Panc1 (cell line): ENCODE measurements at regions not wholly inside any gene's neighbourhood (a gene's known extent, or its start where the extent isn't known, plus 50 kb on each side); places are given as distances from the start of the nearest gene placed in this dataset.

Experiments
- ATAC-seq: fragments of 200-7000 bp; cut with Tn5 transposase; 2 replicates; pipeline ENCODE4 v1.9.1; 2020; ENCODE audit warnings: mild to moderate bottlenecking, moderate library complexity
- BruUV-seq: library from RNA; stranded (reverse); fragments of 400-500 nt; replicated peaks from 2 replicates; lab custom pipeline; 2021; lab: Mats Ljungman, UMichigan
- CTCF ChIA-PET: fragments of 300-600 bp; sonication (Branson Sonifier 250); formaldehyde crosslinking; loops from one replicate; lab custom pipeline; 2022; ENCODE audit warnings: antibody characterized with exemption; lab: Charles Lee
- POLR2A ChIA-PET: fragments of 300-600 bp; sonication (Branson Sonifier 250); formaldehyde crosslinking; loops from one replicate; lab custom pipeline; 2022; ENCODE audit warnings: antibody characterized with exemption; lab: Charles Lee
- DNase-seq: peaks from one replicate; pipeline ENCODE4 v3.0.0-alpha.2; 2010; ENCODE audit warnings: low read depth, low spot score
- H3K27ac ChIP-seq: 2 replicates; pipeline ENCODE4 v1.5.1; 2011; ENCODE audit warnings: mild to moderate bottlenecking, low read length, inconsistent platforms
- H3K27me3 ChIP-seq: fragments of 200-500 bp; sonication (Bioruptor generic); 2 replicates; pipeline ENCODE4 v1.6.0; 2014; ENCODE audit warnings: low read length, inconsistent platforms; ENCODE audit not compliant: control insufficient read depth, insufficient read depth
- H3K36me3 ChIP-seq: fragments of 200-500 bp; sonication (Bioruptor generic); 2 replicates; pipeline ENCODE4 v1.5.1; 2014; ENCODE audit warnings: inconsistent platforms, mild to moderate bottlenecking, low read length, moderate library complexity; ENCODE audit not compliant: control insufficient read depth, insufficient read depth
- H3K4me1 ChIP-seq: 2 replicates; pipeline ENCODE4 v1.5.1; 2011; ENCODE audit warnings: inconsistent platforms, mild to moderate bottlenecking, low read length, moderate library complexity; ENCODE audit not compliant: control insufficient read depth, insufficient read depth
- H3K4me3 ChIP-seq, 2 experiments: 2 replicates each; pipeline ENCODE4 v1.5.1; 2011 to 2012; ENCODE audit warnings: low read depth in 2 of 2, low read length in 2 of 2, mild to moderate bottlenecking in 2 of 2, inconsistent platforms in 1 of 2, moderate library complexity in 1 of 2
- H3K9me3 ChIP-seq: fragments of 200-500 bp; sonication (Bioruptor generic); 2 replicates; pipeline ENCODE4 v1.5.1; 2014; ENCODE audit warnings: low read depth, mild to moderate bottlenecking, inconsistent platforms, low read length, moderate library complexity; ENCODE audit not compliant: control insufficient read depth, insufficient read depth
- CTCF ChIP-seq: fragments of 450-650 bp; IDR thresholded peaks from 2 replicates; pipeline ENCODE4 v1.5.1; 2017; ENCODE audit warnings: mild to moderate bottlenecking
- POLR2AphosphoS5 ChIP-seq: IDR thresholded peaks from 2 replicates; pipeline ENCODE4 v1.6.1; 2012; ENCODE audit warnings: mild to moderate bottlenecking, low read depth, low read length, moderate library complexity
- REST ChIP-seq, 2 experiments: IDR thresholded peaks; 2 replicates each; pipeline ENCODE4 v1.6.1; 2011 to 2012; ENCODE audit warnings: low read depth in 2 of 2, control low read depth in 1 of 2, low read length in 1 of 2, mild to moderate bottlenecking in 1 of 2, moderate library complexity in 1 of 2; ENCODE audit not compliant: insufficient read depth in 1 of 2
- SIN3A ChIP-seq: IDR thresholded peaks from 2 replicates; pipeline ENCODE4 v1.6.1; 2012; ENCODE audit warnings: low read depth, mild to moderate bottlenecking, low read length, moderate library complexity, borderline replicate concordance; ENCODE audit not compliant: insufficient read depth
- TCF7L2 ChIP-seq: IDR thresholded peaks from 2 replicates; pipeline ENCODE4 v1.6.1; 2011; ENCODE audit warnings: mild to moderate bottlenecking, low read depth, low read length, inconsistent platforms
- in situ Hi-C: cut with HindIII; loops from 2 replicates; pipeline ENCODE4 v1.10.0; 2016; ENCODE audit warnings: low sequenced_read_pairs, low pct_unique_long_range_greater_than_20kb
- intact Hi-C: fragments of 100-400 bp; cut with micrococcal nuclease; formaldehyde crosslinking; loops from one replicate; pipeline ENCODE4 v1.10.0; 2022; ENCODE audit not compliant: unreplicated experiment

- in situ Hi-C loops, result no loop called here
- no peak overlapping the region for H3K27ac ChIP-seq
- no peaks in the 10 kb centered on the region for H3K4me1 ChIP-seq
- no peak overlapping the region for H3K4me3 ChIP-seq
- ATAC-seq, result no peak
- BruUV-seq, result no TSS peak
- H3K9me3 ChIP-seq, result no peaks in the 10 kb centered on the region
- peaks cover 4% of the 10 kb centered on the region for H3K27me3 ChIP-seq
- no peak for DNase-seq
- POLR2A ChIA-PET, result no interaction called here
- CTCF ChIA-PET, result no interaction called here
- intact Hi-C loops, result no loop called here
- TF ChIP-seq CTCF, result no peak
- TF ChIP-seq REST (IDR thresholded peaks at IDR 0.05; ENCODE audit: insufficient read depth in 1 of 2, low read depth in 2 of 2, low read length in 1 of 2), result no peak
- TF ChIP-seq TCF7L2, result no peak
- no peak for TF ChIP-seq POLR2AphosphoS5
- TF ChIP-seq SIN3A, result no peak
- no peaks in the 10 kb centered on the region for H3K36me3 ChIP-seq
Observed at GRCh38 chr12:111141205-111141604, 220.8 kb upstream of the MYL2 start.

- ChIA-PET POLR2A (no interaction called here), CTCF (no interaction called here)
- no peak for ATAC-seq
- Histone ChIP-seq H3K27ac (no peak overlapping the region), H3K27me3 (peaks cover 4% of the 10 kb centered on the region), H3K9me3 (no peaks in the 10 kb centered on the region), H3K4me3 (no peak overlapping the region), H3K36me3 (no peaks in the 10 kb centered on the region), H3K4me1 (no peaks in the 10 kb centered on the region)
- intact Hi-C loops (no loop called here), in situ Hi-C loops (no loop called here)
- TF ChIP-seq SIN3A (no peak), CTCF (no peak), REST (IDR thresholded peaks at IDR 0.05; ENCODE audit: insufficient read depth in 1 of 2, low read depth in 2 of 2, low read length in 1 of 2) (no peak)
- BruUV-seq, result no TSS peak
- DNase-seq, result no peak
Observed at GRCh38 chr12:111138016-111138415, 217.6 kb upstream of the MYL2 start.
